ENCODE measurements at regions not wholly inside any gene's neighbourhood (a gene's known extent, or its start where the extent isn't known, plus 50 kb on each side); places are given as distances from the start of the nearest gene placed in this dataset.

- DNase-seq (ENCODE audit: low read depth in 2 of 2) = peak; percentile 1 to 5
Observed at GRCh38 chr20:40160097-40160550, 528.9 kb downstream of the MAFB start.

GRCh38 chr20:40159276-40159675 is 529.8 kb downstream of the MAFB start:
- DNase-seq (ENCODE audit: low read depth in 2 of 2) = no peak

- DNase-seq (ENCODE audit: low read depth in 2 of 2) = no peak
Observed at GRCh38 chr20:40156600-40157317, 532.3 kb downstream of the MAFB start.

- DNase-seq (ENCODE audit: low read depth in 2 of 2) = no peak
Observed at GRCh38 chr20:40154514-40154913, 534.5 kb downstream of the MAFB start.

GRCh38 chr20:40148886-40149285 is 540.1 kb downstream of the MAFB start:
- DNase-seq (ENCODE audit: low read depth in 2 of 2) = no peak

GRCh38 chr20:40146071-40146470 is 543.0 kb downstream of the MAFB start:
- DNase-seq (ENCODE audit: low read depth in 2 of 2) = no peak

- DNase-seq (ENCODE audit: low read depth in 2 of 2) = no peak
Observed at GRCh38 chr20:40144581-40144980, 544.5 kb downstream of the MAFB start.

GRCh38 chr20:40134176-40134575 is 554.9 kb downstream of the MAFB start:
- DNase-seq (ENCODE audit: low read depth in 2 of 2) = no peak

- no peak for DNase-seq (ENCODE audit: low read depth in 2 of 2)
Observed at GRCh38 chr20:40120827-40121226, 568.2 kb downstream of the MAFB start.

GRCh38 chr20:40111282-40111681 is 577.8 kb downstream of the MAFB start:
- no peak for DNase-seq (ENCODE audit: low read depth in 2 of 2)

- no peak for DNase-seq (ENCODE audit: low read depth in 2 of 2)
Observed at GRCh38 chr20:40110311-40110831, 578.7 kb downstream of the MAFB start.

GRCh38 chr20:40109136-40109535 is 579.9 kb downstream of the MAFB start:
- DNase-seq (ENCODE audit: low read depth in 2 of 2) = no peak

- DNase-seq (ENCODE audit: low read depth in 2 of 2) = no peak
Observed at GRCh38 chr20:40108321-40108720, 580.7 kb downstream of the MAFB start.

- no peak for DNase-seq (ENCODE audit: low read depth in 2 of 2)
Observed at GRCh38 chr20:40104959-40105358, 584.1 kb downstream of the MAFB start.

- DNase-seq (ENCODE audit: low read depth in 2 of 2) = no peak
Observed at GRCh38 chr20:40103420-40103819, 585.6 kb downstream of the MAFB start.

- DNase-seq (ENCODE audit: low read depth in 2 of 2) = no peak
Observed at GRCh38 chr20:40101560-40101959, 587.5 kb downstream of the MAFB start.

- DNase-seq (ENCODE audit: low read depth in 2 of 2) = no peak
Observed at GRCh38 chr20:40100261-40100660, 588.8 kb downstream of the MAFB start.

GRCh38 chr20:40090236-40090635 is 598.8 kb downstream of the MAFB start:
- DNase-seq (ENCODE audit: low read depth in 2 of 2) = no peak

GRCh38 chr20:40087496-40087895 is 601.5 kb downstream of the MAFB start:
- DNase-seq (ENCODE audit: low read depth in 2 of 2) = no peak

- DNase-seq (ENCODE audit: low read depth in 2 of 2) = no peak
Observed at GRCh38 chr20:40085513-40085912, 603.5 kb downstream of the MAFB start.

- no peak for DNase-seq (ENCODE audit: low read depth in 2 of 2)
Observed at GRCh38 chr20:40082436-40082835, 606.6 kb downstream of the MAFB start.

- DNase-seq (ENCODE audit: low read depth in 2 of 2) = no peak
Observed at GRCh38 chr20:40081653-40082052, 607.4 kb downstream of the MAFB start.

GRCh38 chr20:40080041-40080652 is 608.9 kb downstream of the MAFB start:
- DNase-seq (ENCODE audit: low read depth in 2 of 2) = no peak

Data from stimulated activated CD8-positive, alpha-beta memory T cell treated with anti-CD3 and anti-CD28 coated beads, Interleukin-2, amount 100 ng/mL, for 48 hours (primary cell).